ENCODE measurements at regions not wholly inside any gene's neighbourhood (a gene's known extent, or its start where the extent isn't known, plus 50 kb on each side); places are given as distances from the start of the nearest gene placed in this dataset.

- TF ChIP-seq, protein P1, sequence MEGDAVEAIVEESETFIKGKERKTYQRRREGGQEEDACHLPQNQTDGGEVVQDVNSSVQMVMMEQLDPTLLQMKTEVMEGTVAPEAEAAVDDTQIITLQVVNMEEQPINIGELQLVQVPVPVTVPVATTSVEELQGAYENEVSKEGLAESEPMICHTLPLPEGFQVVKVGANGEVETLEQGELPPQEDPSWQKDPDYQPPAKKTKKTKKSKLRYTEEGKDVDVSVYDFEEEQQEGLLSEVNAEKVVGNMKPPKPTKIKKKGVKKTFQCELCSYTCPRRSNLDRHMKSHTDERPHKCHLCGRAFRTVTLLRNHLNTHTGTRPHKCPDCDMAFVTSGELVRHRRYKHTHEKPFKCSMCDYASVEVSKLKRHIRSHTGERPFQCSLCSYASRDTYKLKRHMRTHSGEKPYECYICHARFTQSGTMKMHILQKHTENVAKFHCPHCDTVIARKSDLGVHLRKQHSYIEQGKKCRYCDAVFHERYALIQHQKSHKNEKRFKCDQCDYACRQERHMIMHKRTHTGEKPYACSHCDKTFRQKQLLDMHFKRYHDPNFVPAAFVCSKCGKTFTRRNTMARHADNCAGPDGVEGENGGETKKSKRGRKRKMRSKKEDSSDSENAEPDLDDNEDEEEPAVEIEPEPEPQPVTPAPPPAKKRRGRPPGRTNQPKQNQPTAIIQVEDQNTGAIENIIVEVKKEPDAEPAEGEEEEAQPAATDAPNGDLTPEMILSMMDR (IDR thresholded peaks at IDR 0.05) = no peak
- TF ChIP-seq POLR2A (IDR thresholded peaks at IDR 0.05) = no peak
Measured at GRCh38 chr15:96503276-96503675, 172.8 kb downstream of the NR2F2 start.

Measured in thyroid gland (tissue), 4 donors.